HG03565 (cell line): ENCODE measurements at regions not wholly inside any gene's neighbourhood (a gene's known extent, or its start where the extent isn't known, plus 50 kb on each side); places are given as distances from the start of the nearest gene placed in this dataset.

Experiments
- ATAC-seq: cut with Tn5 transposase; IDR thresholded peaks from one replicate; pipeline ENCODE4 v1.9.1; 2021; ENCODE audit warnings: mild to moderate bottlenecking, moderate library complexity; ENCODE audit not compliant: unreplicated experiment

- no peak for ATAC-seq
Measured at GRCh38 chr2:220246386-220246785, 619.0 kb downstream of the SLC4A3 start.

- ATAC-seq, result no peak
Measured at GRCh38 chr2:220247588-220248350, 620.3 kb downstream of the SLC4A3 start.

- ATAC-seq, result no peak
Measured at GRCh38 chr2:220259662-220260061, 632.2 kb downstream of the SLC4A3 start.

- ATAC-seq, result no peak
Measured at GRCh38 chr2:220263300-220263699, 635.9 kb downstream of the SLC4A3 start.

GRCh38 chr2:220269367-220269766 lies 641.9 kb downstream of the SLC4A3 start:
- no peak for ATAC-seq

GRCh38 chr2:220270481-220271070 lies 643.1 kb downstream of the SLC4A3 start:
- ATAC-seq, result no peak

GRCh38 chr2:220272656-220273055 lies 645.2 kb downstream of the SLC4A3 start:
- no peak for ATAC-seq

- no peak for ATAC-seq
Measured at GRCh38 chr2:220273082-220273481, 645.7 kb downstream of the SLC4A3 start.

- ATAC-seq, result no peak
Measured at GRCh38 chr2:220275454-220275853, 648.0 kb downstream of the SLC4A3 start.

- no peak for ATAC-seq
Measured at GRCh38 chr2:220276741-220277444, 649.5 kb downstream of the SLC4A3 start.

- no peak for ATAC-seq
Measured at GRCh38 chr2:220277445-220277975, 650.1 kb downstream of the SLC4A3 start.

- ATAC-seq, result no peak
Measured at GRCh38 chr2:220278022-220278421, 650.6 kb downstream of the SLC4A3 start.

- ATAC-seq, result no peak
Measured at GRCh38 chr2:220279372-220279771, 651.9 kb downstream of the SLC4A3 start.

- no peak for ATAC-seq
Measured at GRCh38 chr2:220279840-220280239, 652.4 kb downstream of the SLC4A3 start.

- no peak for ATAC-seq
Measured at GRCh38 chr2:220280736-220281135, 653.3 kb downstream of the SLC4A3 start.

GRCh38 chr2:220281771-220282170 lies 654.3 kb downstream of the SLC4A3 start:
- ATAC-seq, result no peak

GRCh38 chr2:220282236-220282635 lies 654.8 kb downstream of the SLC4A3 start:
- no peak for ATAC-seq

GRCh38 chr2:220293966-220294365 lies 666.5 kb downstream of the SLC4A3 start:
- no peak for ATAC-seq

- no peak for ATAC-seq
Measured at GRCh38 chr2:220296174-220296573, 668.7 kb downstream of the SLC4A3 start.

- ATAC-seq, result no peak
Measured at GRCh38 chr2:220297093-220297492, 669.7 kb downstream of the SLC4A3 start.

GRCh38 chr2:220300806-220301205 lies 673.4 kb downstream of the SLC4A3 start:
- no peak for ATAC-seq

- ATAC-seq, result no peak
Measured at GRCh38 chr2:220302756-220303155, 675.3 kb downstream of the SLC4A3 start.
